ENCODE measurements at regions not wholly inside any gene's neighbourhood (a gene's known extent, or its start where the extent isn't known, plus 50 kb on each side); places are given as distances from the start of the nearest gene placed in this dataset.

DNA sequence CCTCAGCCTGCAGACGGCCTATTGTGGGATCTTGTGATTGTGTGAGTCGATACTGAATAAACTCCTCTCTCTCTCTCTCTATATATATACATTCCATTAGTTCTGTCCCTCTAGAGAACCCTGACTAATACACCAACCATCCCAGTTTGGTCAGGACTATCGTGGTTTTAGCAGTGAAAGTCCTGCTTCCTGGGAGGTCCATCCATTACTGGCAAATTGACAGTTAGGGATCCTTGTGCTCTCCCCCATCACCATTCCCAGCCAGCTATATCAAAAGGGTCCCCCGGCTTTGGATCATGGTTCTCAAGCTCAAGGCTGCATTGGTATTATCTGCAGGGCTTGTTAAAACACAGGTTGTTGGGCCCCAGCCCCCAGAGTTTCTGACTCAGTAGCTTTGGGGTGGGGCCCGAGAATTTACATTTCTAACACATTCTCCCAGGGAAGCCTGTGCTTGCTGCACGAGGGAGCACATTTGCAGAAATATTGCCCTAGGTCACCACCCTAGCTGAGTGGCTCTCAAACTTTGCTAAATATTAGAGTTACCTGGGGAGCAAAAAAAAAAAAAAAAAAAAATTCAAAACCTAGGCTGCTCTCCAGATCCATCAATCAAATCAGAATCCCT is 899.1 kb upstream of the AUTS2 start:
- TF ChIP-seq CTCF (IDR thresholded peaks at IDR 0.05; ENCODE audit: borderline replicate concordance, extremely low read depth, low read length, poor library complexity, severe bottlenecking) (no peak), EZH2 (IDR thresholded peaks at IDR 0.05; ENCODE audit: borderline replicate concordance, low read depth, low read length, severe bottlenecking) (no peak)

Data from DND-41 (cell line).